ENCODE measurements at regions not wholly inside any gene's neighbourhood (a gene's known extent, or its start where the extent isn't known, plus 50 kb on each side); places are given as distances from the start of the nearest gene placed in this dataset.
A peak's percentile ranks its signal among the peaks of the same experiment; 100 is the strongest.
"Not testable (repeated sequence)": the region's sequence is repeated elsewhere in the genome, so short reads cannot be mapped to it uniquely, and the experiment has no call there.

DNA sequence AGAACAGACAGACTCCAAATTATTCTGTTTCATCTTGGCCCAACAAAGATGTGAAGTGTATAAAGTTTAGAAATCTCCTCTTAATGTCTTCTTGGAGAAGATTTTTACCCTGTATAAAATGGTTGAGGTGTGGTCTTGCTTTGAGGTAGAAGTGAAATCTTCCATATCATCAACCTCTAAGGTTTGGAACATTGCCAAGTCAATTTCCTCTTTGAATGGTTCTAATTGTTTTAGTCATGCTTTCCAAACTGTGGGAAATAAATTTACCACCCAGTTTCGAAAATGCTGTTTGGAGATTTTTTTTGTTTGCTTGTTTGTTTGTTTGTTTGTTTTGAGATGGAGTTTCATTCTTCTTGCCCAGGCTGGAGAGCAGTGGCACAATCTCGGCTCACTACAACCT, 174.1 kb upstream of the ADAMTS3 start:
- no peak for DNase-seq
- H3K27ac Mint-ChIP-seq, result no peak overlapping the region
- no peaks in the 10 kb centered on the region for H3K9me3 Mint-ChIP-seq
- no peak overlapping the region for H3K4me3 Mint-ChIP-seq
- no peaks in the 10 kb centered on the region for H3K36me3 Mint-ChIP-seq
- no peaks in the 10 kb centered on the region for H3K27me3 Mint-ChIP-seq
- no peaks in the 10 kb centered on the region for H3K4me1 Mint-ChIP-seq

DNA sequence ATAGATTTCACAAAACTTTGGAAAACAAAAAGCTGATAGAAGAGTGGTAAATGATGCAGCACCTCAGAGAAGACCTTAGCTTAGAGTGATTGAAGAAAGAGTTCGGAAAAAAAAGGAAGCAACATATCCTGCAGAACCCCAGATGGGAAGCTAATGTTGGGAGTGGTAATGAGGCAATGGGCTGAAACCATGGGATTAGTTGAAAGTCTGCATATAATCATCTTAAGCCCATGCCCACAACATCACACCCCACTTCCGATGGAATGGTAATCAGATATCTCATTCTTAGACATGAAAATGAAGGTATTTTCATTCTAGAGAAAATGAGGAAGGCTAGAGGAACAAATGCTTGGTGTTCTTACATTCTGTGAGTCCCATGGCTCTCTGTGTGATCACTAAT, 146.3 kb upstream of the ADAMTS3 start:
- no peaks in the 10 kb centered on the region for H3K9me3 Mint-ChIP-seq
- DNase-seq, result no peak
- no peaks in the 10 kb centered on the region for H3K36me3 Mint-ChIP-seq
- no peak overlapping the region for H3K27ac Mint-ChIP-seq
- H3K27me3 Mint-ChIP-seq, result peaks cover 5% of the 10 kb centered on the region
- H3K4me3 Mint-ChIP-seq, result no peak overlapping the region
- no peaks in the 10 kb centered on the region for H3K4me1 Mint-ChIP-seq

DNA sequence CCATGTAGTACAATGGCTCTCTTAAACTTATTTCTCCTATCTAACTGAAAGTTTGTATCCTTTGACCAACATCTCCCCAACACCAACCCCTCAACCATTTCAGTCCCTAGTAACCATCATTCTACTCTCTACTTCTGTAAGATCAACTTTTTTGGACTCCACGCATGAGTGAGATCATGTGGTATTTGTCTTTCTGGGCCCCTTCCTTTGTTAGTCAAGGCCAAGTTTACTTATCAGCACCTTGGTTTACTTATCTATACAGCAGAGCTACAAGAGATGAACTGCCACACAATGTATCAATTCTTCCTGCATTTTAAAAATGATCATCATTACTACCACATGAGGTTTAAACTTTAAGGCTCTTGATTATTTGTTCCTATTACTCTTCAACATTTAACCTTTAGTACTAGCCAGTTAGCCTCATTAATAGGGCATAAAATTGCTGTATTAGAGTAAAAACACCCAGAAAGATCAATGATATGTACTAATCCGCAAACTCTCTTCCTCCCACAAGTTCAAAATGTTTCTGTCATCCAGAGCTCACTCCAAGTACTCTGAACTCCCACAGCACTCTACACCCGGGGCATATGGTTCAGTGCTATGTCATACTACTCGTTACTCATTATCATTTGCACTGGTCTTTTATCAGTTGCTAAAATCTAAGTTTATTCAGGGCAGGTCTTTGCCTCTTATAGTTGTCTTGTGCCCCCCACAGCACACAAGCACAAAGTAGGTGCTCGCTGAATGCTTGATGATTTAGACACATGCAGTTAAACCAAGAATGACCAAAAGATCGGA, 145.7 kb upstream of the ADAMTS3 start:
- no peak for DNase-seq
- Mint-ChIP-seq H3K27ac (no peak overlapping the region), H3K27me3 (peaks cover 5% of the 10 kb centered on the region), H3K36me3 (no peaks in the 10 kb centered on the region), H3K4me3 (no peak overlapping the region), H3K4me1 (no peaks in the 10 kb centered on the region), H3K9me3 (no peaks in the 10 kb centered on the region)

DNA sequence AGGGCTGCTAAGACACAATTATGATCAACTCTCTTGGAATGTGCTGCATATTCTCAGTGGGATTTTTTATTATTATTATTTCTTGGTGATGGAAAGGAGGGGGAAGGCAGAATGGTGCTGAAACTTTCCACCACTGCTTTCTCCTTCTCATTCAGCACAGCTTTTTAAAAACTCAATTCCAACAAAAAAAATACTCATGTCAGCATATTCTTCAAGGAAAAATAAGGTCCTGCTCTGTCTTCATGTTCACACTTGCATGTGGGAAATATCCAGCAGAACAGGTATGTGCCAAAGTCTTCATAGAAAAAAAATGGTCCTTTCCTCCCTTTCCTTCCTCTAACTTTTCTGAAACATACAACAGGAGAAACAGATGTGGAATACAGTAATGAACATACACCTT, 144.0 kb upstream of the ADAMTS3 start:
- Mint-ChIP-seq H3K27me3 (peaks cover 9% of the 10 kb centered on the region), H3K9me3 (no peaks in the 10 kb centered on the region), H3K4me3 (no peak overlapping the region), H3K4me1 (no peaks in the 10 kb centered on the region), H3K27ac (no peak overlapping the region), H3K36me3 (no peaks in the 10 kb centered on the region)
- DNase-seq, result no peak

DNA sequence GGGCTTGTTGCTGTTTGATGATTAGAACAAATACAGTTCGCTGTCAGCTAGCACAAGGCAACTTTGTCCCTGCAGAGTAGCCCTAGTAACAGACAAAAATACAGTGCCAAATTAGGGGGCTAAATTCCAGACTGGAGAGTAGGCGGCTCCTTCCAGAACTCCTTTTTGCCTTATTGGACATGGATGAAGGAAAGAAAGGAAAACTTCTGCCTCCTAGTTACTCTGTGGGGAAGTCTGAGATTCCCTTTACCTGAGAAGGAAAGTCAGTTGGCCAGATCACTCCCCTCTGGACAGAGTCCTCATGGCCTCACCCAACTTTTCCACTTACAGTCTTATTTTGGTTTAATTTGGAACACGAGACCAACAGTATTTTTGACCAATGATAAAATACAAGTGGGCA, 140.5 kb upstream of the ADAMTS3 start:
- no peak overlapping the region for H3K27ac Mint-ChIP-seq
- peaks cover 13% of the 10 kb centered on the region for H3K27me3 Mint-ChIP-seq
- H3K4me1 Mint-ChIP-seq, result no peaks in the 10 kb centered on the region
- no peak overlapping the region for H3K4me3 Mint-ChIP-seq
- no peak for DNase-seq
- H3K36me3 Mint-ChIP-seq, result no peaks in the 10 kb centered on the region
- no peaks in the 10 kb centered on the region for H3K9me3 Mint-ChIP-seq

DNA sequence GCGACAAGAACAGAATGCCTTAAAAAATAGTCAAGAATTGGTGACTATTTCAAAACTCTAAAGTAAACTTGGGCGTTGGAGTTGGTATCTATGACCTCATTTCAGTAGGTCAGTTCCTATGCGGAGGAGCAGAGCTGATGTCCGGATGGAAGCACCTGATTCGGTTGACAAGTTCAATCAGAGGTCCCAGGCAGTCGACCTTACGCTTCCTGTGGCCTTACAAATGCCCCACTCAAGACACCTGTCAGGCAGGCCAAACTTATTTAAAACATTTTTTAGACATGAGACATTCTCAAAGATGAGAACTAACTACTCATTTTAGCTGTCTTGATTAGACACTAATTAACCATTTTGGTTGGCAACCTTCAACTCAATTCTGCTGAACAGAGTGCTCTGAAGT, 137.7 kb upstream of the ADAMTS3 start:
- no peak for DNase-seq
- no peaks in the 10 kb centered on the region for H3K36me3 Mint-ChIP-seq
- H3K9me3 Mint-ChIP-seq, result no peaks in the 10 kb centered on the region
- H3K27me3 Mint-ChIP-seq, result peaks cover 11% of the 10 kb centered on the region
- no peak overlapping the region for H3K27ac Mint-ChIP-seq
- H3K4me1 Mint-ChIP-seq, result peaks cover 5% of the 10 kb centered on the region
- no peak overlapping the region for H3K4me3 Mint-ChIP-seq

DNA sequence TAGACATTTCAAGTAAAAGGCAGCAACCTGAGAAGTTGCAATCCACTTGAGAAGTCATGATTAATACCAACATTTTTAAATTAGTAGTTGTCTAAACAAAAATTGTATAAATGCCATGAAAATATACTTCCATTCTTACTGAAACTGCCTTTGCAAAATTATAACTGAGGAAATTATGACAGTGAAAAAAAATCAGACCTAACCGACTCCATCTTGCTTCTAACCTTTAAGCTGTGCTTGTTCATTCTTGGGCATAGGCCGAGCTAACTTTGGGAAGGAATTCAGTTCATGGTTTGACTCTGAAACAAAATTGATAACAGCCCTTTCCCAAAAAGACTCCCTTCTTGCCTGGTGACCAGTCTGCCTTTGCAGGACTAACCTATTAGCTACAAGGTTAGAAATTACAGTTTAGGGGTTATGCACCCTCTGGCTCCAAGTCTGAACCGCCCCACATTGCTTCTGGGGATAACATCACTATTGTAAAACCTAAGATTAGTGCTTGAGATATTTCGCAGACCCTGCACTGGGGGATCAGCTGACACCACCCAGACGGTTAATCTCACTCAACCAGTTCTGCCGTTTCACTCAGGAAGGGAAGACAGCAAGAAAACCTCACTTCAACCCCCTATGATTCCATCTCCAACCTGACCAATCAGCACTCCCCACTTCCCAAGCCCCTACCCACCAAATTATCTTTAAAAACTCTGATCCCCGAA, 136.1 kb upstream of the ADAMTS3 start:
- H3K9me3 Mint-ChIP-seq, result not testable (repeated sequence)

DNA sequence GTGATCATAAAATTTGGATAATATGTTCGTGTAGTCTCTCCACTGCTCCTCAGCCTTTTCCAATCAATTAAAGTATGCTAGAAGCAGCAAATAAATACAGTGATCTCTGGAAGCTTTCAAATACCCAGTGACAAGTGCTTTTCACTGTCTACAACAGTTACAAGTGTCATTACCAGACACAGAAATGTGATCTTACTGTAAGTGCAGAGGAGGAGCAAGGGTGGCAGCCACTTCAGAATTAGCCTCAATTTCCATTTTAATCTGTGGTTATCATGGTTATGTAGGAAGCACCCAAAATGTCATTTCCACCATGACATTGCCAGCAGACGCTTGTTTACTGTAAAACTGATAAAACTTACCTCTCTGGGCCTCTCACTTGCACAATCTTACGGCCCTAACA, 133.9 kb upstream of the ADAMTS3 start:
- Mint-ChIP-seq H3K27ac (no peak overlapping the region), H3K9me3 (no peaks in the 10 kb centered on the region), H3K27me3 (peaks cover 4% of the 10 kb centered on the region), H3K4me1 (peaks cover 5% of the 10 kb centered on the region), H3K36me3 (no peaks in the 10 kb centered on the region), H3K4me3 (no peak overlapping the region)
- no peak for DNase-seq

More for the DNA sequence above, 136.1 kb upstream of the ADAMTS3 start:
- not testable (repeated sequence) for DNase-seq, H3K27me3 Mint-ChIP-seq, H3K27ac Mint-ChIP-seq, H3K4me3 Mint-ChIP-seq, H3K4me1 Mint-ChIP-seq, H3K36me3 Mint-ChIP-seq

DNA sequence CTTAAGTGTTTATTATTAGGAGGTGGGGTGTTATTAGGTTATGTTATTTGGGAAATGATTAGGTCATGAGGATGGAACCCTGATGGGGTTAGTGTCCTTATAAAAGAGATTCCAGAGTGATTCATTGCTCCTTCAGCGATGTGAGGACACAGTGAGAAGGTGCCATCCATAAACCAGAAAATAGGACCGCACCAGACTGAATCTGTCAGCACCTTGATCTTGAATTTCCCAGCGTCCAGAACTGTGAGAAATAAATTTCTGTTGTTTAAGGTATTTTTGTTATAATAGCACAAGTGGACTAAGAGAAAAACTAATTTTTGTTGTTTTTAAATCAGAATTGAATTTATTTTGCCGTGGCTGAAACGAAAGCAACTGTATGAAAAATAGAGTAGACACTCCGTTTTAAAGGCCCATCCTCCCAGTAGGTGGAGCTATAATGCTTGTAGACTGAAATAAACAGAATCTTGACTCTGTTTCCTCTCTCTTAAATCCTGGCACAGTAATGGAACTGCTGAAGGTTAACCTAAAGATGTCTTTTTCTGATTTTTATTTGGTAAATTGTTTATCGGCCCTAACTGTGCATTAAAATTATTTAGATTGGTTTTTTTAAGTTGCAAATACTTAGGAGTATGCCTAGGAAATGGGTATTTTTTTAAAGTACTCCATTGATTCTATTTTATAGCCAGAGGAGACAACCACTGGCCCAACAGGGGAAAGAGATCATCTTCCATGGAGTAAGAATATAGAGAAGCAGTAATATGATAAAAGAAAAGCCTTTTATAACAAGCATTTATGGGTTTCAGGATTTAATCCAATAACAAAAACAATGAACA, 133.2 kb upstream of the ADAMTS3 start:
- DNase-seq, result peak; percentile 8
- H3K27ac Mint-ChIP-seq, result no peak overlapping the region
- H3K4me3 Mint-ChIP-seq, result peak overlapping the region; percentile 74

DNA sequence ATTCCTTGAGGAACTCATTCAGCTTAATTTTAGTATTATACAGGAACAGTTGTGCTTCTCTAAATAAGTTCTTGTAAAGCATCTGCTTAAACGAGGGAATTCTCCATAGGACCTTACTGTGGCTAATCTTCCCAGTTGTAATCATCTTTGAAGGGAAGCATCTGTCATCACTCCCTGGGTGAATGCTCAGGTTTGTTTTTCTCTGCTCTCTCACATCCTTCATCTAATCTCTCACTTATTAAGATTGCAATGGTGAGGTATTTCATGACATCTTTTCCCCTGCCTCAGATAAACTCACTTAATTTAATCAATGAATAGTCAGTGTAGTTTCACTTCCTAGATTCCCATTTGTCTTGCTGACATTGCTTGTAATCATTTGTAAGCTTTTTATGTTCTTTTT, 121.8 kb upstream of the ADAMTS3 start:
- no peaks in the 10 kb centered on the region for H3K36me3 Mint-ChIP-seq
- peaks cover 11% of the 10 kb centered on the region for H3K27me3 Mint-ChIP-seq
- H3K27ac Mint-ChIP-seq, result no peak overlapping the region
- H3K4me3 Mint-ChIP-seq, result no peak overlapping the region
- no peak for DNase-seq
- no peaks in the 10 kb centered on the region for H3K4me1 Mint-ChIP-seq
- peaks cover 3% of the 10 kb centered on the region for H3K9me3 Mint-ChIP-seq

More for the DNA sequence above, 133.2 kb upstream of the ADAMTS3 start:
- Mint-ChIP-seq H3K36me3 (no peaks in the 10 kb centered on the region), H3K4me1 (peaks cover 5% of the 10 kb centered on the region), H3K27me3 (peaks cover 4% of the 10 kb centered on the region), H3K9me3 (no peaks in the 10 kb centered on the region)

DNA sequence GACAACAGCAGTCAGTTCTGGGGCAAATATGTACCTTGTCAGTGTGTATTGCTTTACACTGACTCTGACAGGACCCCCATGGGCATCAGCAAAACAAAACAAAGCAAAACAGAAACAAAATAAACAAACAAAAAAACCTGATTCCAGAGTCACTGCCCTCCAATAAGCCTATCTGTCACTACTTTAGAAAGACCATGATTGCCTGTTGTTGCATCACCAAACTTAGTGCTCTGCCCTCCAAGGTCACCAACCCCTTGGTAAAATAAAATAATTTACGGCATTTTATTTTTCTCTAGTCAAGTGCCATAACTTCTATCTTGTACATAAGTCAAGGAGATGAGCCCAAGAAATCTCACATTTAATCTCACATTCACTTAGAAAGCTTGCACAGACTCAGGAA, 120.9 kb upstream of the ADAMTS3 start:
- Mint-ChIP-seq H3K27me3 (peaks cover 4% of the 10 kb centered on the region), H3K4me1 (no peaks in the 10 kb centered on the region), H3K4me3 (no peak overlapping the region), H3K9me3 (peaks cover 3% of the 10 kb centered on the region), H3K27ac (no peak overlapping the region), H3K36me3 (no peaks in the 10 kb centered on the region)
- no peak for DNase-seq

DNA sequence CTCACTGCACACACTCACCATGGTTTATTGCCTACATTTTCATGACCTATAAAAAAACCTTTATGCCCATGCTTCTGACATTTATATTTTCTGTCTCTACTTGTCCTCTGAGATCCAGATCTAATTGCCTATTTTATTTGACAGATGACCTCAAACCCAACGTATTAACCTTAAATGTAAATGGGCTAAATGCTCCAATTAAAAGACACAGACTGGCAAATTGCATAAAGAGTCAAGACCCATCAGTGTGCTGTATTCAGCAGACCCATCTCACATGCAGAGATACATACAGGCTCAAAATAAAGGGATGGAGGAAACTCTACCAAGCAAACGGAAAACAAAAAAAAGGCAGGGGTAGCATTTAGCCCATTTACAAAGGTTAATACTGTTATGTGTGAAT, 117.4 kb upstream of the ADAMTS3 start:
- H3K4me3 Mint-ChIP-seq, H3K9me3 Mint-ChIP-seq, H3K27ac Mint-ChIP-seq, H3K36me3 Mint-ChIP-seq, H3K27me3 Mint-ChIP-seq, DNase-seq, H3K4me1 Mint-ChIP-seq: not testable (repeated sequence)

DNA sequence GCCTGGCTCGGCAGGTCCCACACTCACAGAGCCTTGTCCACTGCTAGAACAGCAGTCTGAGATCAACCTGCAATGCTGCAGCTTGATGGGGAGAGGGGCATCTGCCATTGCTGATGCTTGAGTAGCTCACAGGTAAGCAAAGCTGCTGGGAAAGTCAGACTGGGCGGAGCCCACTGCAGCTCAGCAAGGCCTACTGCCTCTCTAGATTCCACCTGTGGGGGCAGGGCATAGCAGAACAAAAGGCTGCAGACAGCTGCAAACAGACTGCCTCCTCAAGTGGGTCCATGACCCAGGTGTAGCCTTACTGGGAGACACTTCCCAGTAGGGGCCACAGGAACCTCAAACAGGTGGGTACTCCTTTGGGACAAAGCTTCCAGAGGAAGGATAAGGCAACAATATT, 110.6 kb upstream of the ADAMTS3 start:
- Mint-ChIP-seq H3K27ac (no peak overlapping the region), H3K36me3 (no peaks in the 10 kb centered on the region), H3K9me3 (peaks cover 4% of the 10 kb centered on the region), H3K4me3 (no peak overlapping the region), H3K27me3 (peaks cover 25% of the 10 kb centered on the region), H3K4me1 (no peaks in the 10 kb centered on the region)
- DNase-seq, result no peak

DNA sequence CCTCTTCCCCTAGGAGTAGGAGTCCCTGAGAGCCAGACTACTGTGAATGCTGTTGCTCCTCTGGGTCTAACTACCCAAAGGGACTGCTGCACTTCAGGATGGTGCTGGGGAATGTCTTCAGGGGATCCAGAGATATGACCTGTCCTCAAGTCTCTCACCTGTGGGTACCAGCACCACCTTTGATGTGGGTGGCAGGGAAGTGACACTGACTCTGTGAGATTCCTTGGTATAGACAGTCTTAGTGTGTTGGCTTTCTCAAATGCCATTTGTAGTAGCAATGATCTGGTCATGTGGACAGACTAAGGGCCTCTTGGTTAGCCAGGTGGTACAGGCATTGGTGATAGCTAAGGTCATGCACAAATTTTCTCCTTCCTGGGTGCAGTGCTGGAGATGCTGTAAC, 108.9 kb upstream of the ADAMTS3 start:
- H3K9me3 Mint-ChIP-seq, result no peaks in the 10 kb centered on the region
- H3K36me3 Mint-ChIP-seq, result no peaks in the 10 kb centered on the region
- H3K27me3 Mint-ChIP-seq, result peaks cover 25% of the 10 kb centered on the region
- no peak overlapping the region for H3K27ac Mint-ChIP-seq
- no peaks in the 10 kb centered on the region for H3K4me1 Mint-ChIP-seq
- H3K4me3 Mint-ChIP-seq, result no peak overlapping the region
- DNase-seq, result no peak

DNA sequence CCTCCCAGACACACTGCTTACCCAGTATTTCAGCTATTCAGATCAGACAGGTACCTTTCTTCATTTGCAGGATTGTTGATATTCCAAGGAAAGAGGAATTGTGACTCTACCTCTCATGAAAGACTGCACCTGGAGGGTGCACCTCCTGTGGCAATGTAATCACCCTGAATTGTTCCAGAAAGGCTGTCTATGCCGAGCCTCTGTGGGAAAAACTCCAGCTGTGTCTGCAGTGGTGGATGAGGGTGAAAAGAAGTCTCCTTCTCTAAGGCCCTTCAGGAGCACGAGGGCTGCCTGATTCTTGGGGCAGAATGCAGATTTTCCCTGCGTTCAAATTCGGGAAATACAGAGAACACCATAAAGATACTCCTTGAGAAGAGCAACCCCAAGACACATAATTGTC, 108.2 kb upstream of the ADAMTS3 start:
- H3K9me3 Mint-ChIP-seq, result no peaks in the 10 kb centered on the region
- no peak for DNase-seq
- no peaks in the 10 kb centered on the region for H3K4me1 Mint-ChIP-seq
- H3K4me3 Mint-ChIP-seq, result no peak overlapping the region
- H3K27me3 Mint-ChIP-seq, result peaks cover 25% of the 10 kb centered on the region
- no peaks in the 10 kb centered on the region for H3K36me3 Mint-ChIP-seq
- no peak overlapping the region for H3K27ac Mint-ChIP-seq
